SK-N-SH (cell line): ENCODE measurements at regions not wholly inside any gene's neighbourhood (a gene's known extent, or its start where the extent isn't known, plus 50 kb on each side); places are given as distances from the start of the nearest gene placed in this dataset.

Experiments
- CTCF ChIA-PET: fragments of 300-600, 350-600 bp; formaldehyde crosslinking; extraction: SDS; loops from one replicate; lab custom pipeline; 2021; lab: Yijun Ruan, JAX
- POLR2A ChIA-PET: fragments of 350-600 bp; sonication (Branson Sonifier 250); formaldehyde crosslinking; extraction: SDS; loops from one replicate; lab custom pipeline; 2020; ENCODE audit warnings: antibody characterized with exemption, inconsistent platforms; lab: Yijun Ruan, JAX
- DNase-seq: peaks from one replicate; pipeline ENCODE4 v3.0.0; 2012
- H2AFZ ChIP-seq: fragments of 200-600 bp; sonication (generic); 2 replicates; pipeline ENCODE4 v1.8.1; 2016; ENCODE audit warnings: antibody characterized with exemption, mild to moderate bottlenecking, low read depth
- H3F3A ChIP-seq: fragments of 200-600 bp; sonication (generic); replicated peaks from 2 replicates; pipeline ENCODE3; 2016; ENCODE audit warnings: antibody characterized with exemption, mild to moderate bottlenecking; ENCODE audit not compliant: insufficient read depth
- H3K27ac ChIP-seq, 2 experiments: fragments of 200-500 bp in 1 of 2; fragments of 200-600 bp in 1 of 2; sonication (Bioruptor generic) in 1 of 2; sonication (generic), shearing (Covaris generic) in 1 of 2; 2 replicates each; pipeline versions ENCODE4 v1.5.1 to v1.6.1; 2014 to 2016; ENCODE audit warnings: low read depth in 2 of 2, inconsistent platforms in 1 of 2, low read length in 1 of 2, mild to moderate bottlenecking in 1 of 2, mixed read lengths in 1 of 2
- H3K27me3 ChIP-seq: fragments of 200-600 bp; sonication (generic), shearing (Covaris generic); 2 replicates; pipeline ENCODE4 v1.6.1; 2016; ENCODE audit warnings: mixed run types; ENCODE audit not compliant: insufficient read depth
- H3K36me3 ChIP-seq, 2 experiments: fragments of 200-500 bp in 1 of 2; fragments of 200-600 bp in 1 of 2; sonication (Bioruptor generic) in 1 of 2; sonication (generic) in 1 of 2; replicated peaks in 1 of 2; 2 replicates each; pipeline versions ENCODE3 to v1.5.1; 2014 to 2016; ENCODE audit warnings: low read length in 1 of 2, mild to moderate bottlenecking in 1 of 2; ENCODE audit not compliant: insufficient read depth in 2 of 2, control insufficient read depth in 1 of 2
- H3K4me1 ChIP-seq, 2 experiments: fragments of 200-500 bp in 1 of 2; fragments of 200-600 bp in 1 of 2; sonication (Bioruptor generic) in 1 of 2; sonication (generic), shearing (Covaris generic) in 1 of 2; 2 replicates each; pipeline versions ENCODE4 v1.5.1 to v1.6.1; 2014 to 2016; ENCODE audit warnings: low read depth in 1 of 2, low read length in 1 of 2, mixed run types in 1 of 2; ENCODE audit not compliant: insufficient read depth in 2 of 2, control insufficient read depth in 1 of 2
- H3K4me2 ChIP-seq: fragments of 200-600 bp; sonication (generic), shearing (Covaris generic); 2 replicates; pipeline ENCODE4 v1.6.1; 2017; ENCODE audit warnings: mixed run types
- H3K4me3 ChIP-seq, 2 experiments: fragments of 200-500 bp in 1 of 2; fragments of 200-600 bp in 1 of 2; sonication (Bioruptor generic) in 1 of 2; sonication (generic), shearing (Covaris generic) in 1 of 2; 2 replicates each; pipeline versions ENCODE4 v1.5.1 to v1.8.1; 2014 to 2016; ENCODE audit warnings: low read depth in 2 of 2, inconsistent platforms in 1 of 2, low read length in 1 of 2, mild to moderate bottlenecking in 1 of 2, mixed read lengths in 1 of 2, moderate library complexity in 1 of 2
- H3K79me2 ChIP-seq: fragments of 200-600 bp; sonication (generic); 2 replicates; pipeline ENCODE4 v1.8.1; 2017; ENCODE audit warnings: mild to moderate bottlenecking; ENCODE audit not compliant: insufficient read depth
- H3K9ac ChIP-seq: fragments of 200-600 bp; sonication (generic); 2 replicates; pipeline ENCODE4 v1.6.1; 2017; ENCODE audit warnings: mixed run types
- H3K9me2 ChIP-seq: fragments of 200-600 bp; sonication (generic); 2 replicates; pipeline ENCODE4 v1.6.1; 2017; ENCODE audit warnings: mixed run types
- H3K9me3 ChIP-seq: fragments of 200-600 bp; sonication (generic); 2 replicates; pipeline ENCODE4 v1.6.1; 2017; ENCODE audit warnings: mixed run types, mild to moderate bottlenecking, moderate library complexity
- H4K20me1 ChIP-seq: fragments of 200-600 bp; sonication (generic); 2 replicates; pipeline ENCODE4 v1.6.1; 2017; ENCODE audit warnings: mild to moderate bottlenecking, mixed run types; ENCODE audit not compliant: insufficient read depth
- CHD2 ChIP-seq: fragments of 150-350 bp; IDR thresholded peaks from 2 replicates; pipeline ENCODE4 v1.6.1; 2018; ENCODE audit warnings: low read length; ENCODE audit not compliant: partially characterized antibody
- ELF1 ChIP-seq: IDR thresholded peaks from 2 replicates; pipeline ENCODE4 v1.4.0; 2012
- EP300 ChIP-seq, 2 experiments: IDR thresholded peaks; 2 replicates each; pipeline versions ENCODE4 v1.4.0 to v1.6.1; 2012; ENCODE audit warnings: borderline replicate concordance in 1 of 2, low read depth in 1 of 2, low read length in 1 of 2
- FOSL2 ChIP-seq: IDR thresholded peaks from 2 replicates; pipeline ENCODE4 v1.4.0; 2012; ENCODE audit warnings: low read depth, mild to moderate bottlenecking, moderate library complexity, borderline replicate concordance
- FOXM1 ChIP-seq: IDR thresholded peaks from 2 replicates; pipeline ENCODE4 v1.4.0; 2012; ENCODE audit warnings: low read depth, mild to moderate bottlenecking
- GABPA ChIP-seq: IDR thresholded peaks from 2 replicates; pipeline ENCODE4 v1.4.0; 2012; ENCODE audit warnings: low read depth, mild to moderate bottlenecking
- IRF3 ChIP-seq: fragments of 150-350 bp; IDR thresholded peaks from 2 replicates; pipeline ENCODE4 v1.6.1; 2016; ENCODE audit warnings: mild to moderate bottlenecking, low read depth, low read length
- JUND ChIP-seq: IDR thresholded peaks from 2 replicates; pipeline ENCODE4 v1.4.0; 2012
- MEF2A ChIP-seq: IDR thresholded peaks from 2 replicates; pipeline ENCODE4 v1.4.0; 2012; ENCODE audit warnings: low read depth, borderline replicate concordance
- MXI1 ChIP-seq: IDR thresholded peaks from 2 replicates; pipeline ENCODE4 v1.6.1; 2012; ENCODE audit warnings: mild to moderate bottlenecking, low read depth, low read length, improper control_type of control experiment
- NFIC ChIP-seq: IDR thresholded peaks from 2 replicates; pipeline ENCODE4 v1.4.0; 2012; ENCODE audit warnings: borderline replicate concordance
- NRF1 ChIP-seq: IDR thresholded peaks from 2 replicates; pipeline ENCODE4 v1.6.1; 2012; ENCODE audit warnings: low read depth, mild to moderate bottlenecking, low read length
- POLR2AphosphoS5 ChIP-seq: IDR thresholded peaks from 2 replicates; pipeline ENCODE4 v1.6.1; 2012; ENCODE audit warnings: low read depth, low read length
- RAD21 ChIP-seq: IDR thresholded peaks from 2 replicates; pipeline ENCODE4 v1.6.1; 2012; ENCODE audit warnings: mild to moderate bottlenecking, low read length
- RXRA ChIP-seq: IDR thresholded peaks from 2 replicates; pipeline ENCODE4 v1.4.0; 2012; ENCODE audit warnings: low read depth, mild to moderate bottlenecking, borderline replicate concordance
- SIN3A ChIP-seq: IDR thresholded peaks from 2 replicates; pipeline ENCODE4 v1.6.1; 2012; ENCODE audit warnings: low read depth, mild to moderate bottlenecking, low read length, moderate library complexity, borderline replicate concordance
- SMC3 ChIP-seq: IDR thresholded peaks from 2 replicates; pipeline ENCODE4 v1.6.1; 2012; ENCODE audit warnings: low read depth, low read length, improper control_type of control experiment
- TCF12 ChIP-seq: IDR thresholded peaks from 2 replicates; pipeline ENCODE4 v1.4.0; 2012
- TEAD4 ChIP-seq: IDR thresholded peaks from 2 replicates; pipeline ENCODE4 v1.4.0; 2012; ENCODE audit warnings: mild to moderate bottlenecking, borderline replicate concordance; ENCODE audit not compliant: insufficient read depth
- WGBS: methylation state at CpG from one replicate; pipeline ENCODE4 v1.1.6; 2017; ENCODE audit warnings: low lambda C conversion rate; 5-methylcytosine and 5-hydroxymethylcytosine counted together
- TF ChIP-seq, protein P1 (sequence below): IDR thresholded peaks from 2 replicates; pipeline ENCODE4 v1.4.0; 2012; ENCODE audit warnings: low read depth

DNA sequence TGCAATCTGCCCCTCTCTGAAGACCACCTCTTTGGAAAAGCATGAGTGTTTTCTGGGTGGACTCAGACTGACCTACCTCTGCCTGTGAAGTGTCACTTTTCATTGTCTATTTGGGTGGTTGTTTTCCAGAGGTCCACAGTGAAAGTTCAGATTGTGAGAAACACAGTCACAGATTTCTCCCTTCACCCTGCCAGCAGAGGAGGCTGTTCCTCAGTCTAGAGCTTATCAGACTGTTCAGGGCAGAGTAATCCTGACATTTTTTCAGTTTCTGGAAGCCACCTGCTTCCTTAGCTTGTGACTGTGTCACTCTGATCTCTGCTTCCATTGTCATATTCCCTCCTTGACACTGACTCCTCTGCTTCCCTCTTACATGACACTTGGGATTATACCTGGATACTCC, 55.4 kb upstream of the RMP24 start:
- Histone ChIP-seq H2AFZ (no peak overlapping the region), H3K27ac (no peak overlapping the region), H4K20me1 (no peaks in the 10 kb centered on the region), H3K4me3 (no peak overlapping the region), H3K27me3 (no peaks in the 10 kb centered on the region; the same call in 1 of the 2 replicates), H3K9ac (no peak overlapping the region)
- ChIA-PET CTCF (interaction anchor here (1.8 kb wide), 1 partner anchor 33 kb away, joined by 10 read pairs; no protein-coding TSS in a partner anchor), POLR2A (no interaction called here)
- DNase-seq = no peak
- TF ChIP-seq SMC3 (no peak), NRF1 (no peak)
- TF ChIP-seq, all 33 proteins: peak for 0
- no peaks in the 10 kb centered on the region for H3K9me2 ChIP-seq
- H3K9me3 ChIP-seq = no peaks in the 10 kb centered on the region
- H3K36me3 ChIP-seq = no peaks in the 10 kb centered on the region
- H3F3A ChIP-seq = no peaks in the 10 kb centered on the region
- no peak overlapping the region for H3K4me2 ChIP-seq
- H3K79me2 ChIP-seq = no peaks in the 10 kb centered on the region
- peaks cover 0 to 2% of the 10 kb centered on the region in 2 experiments; a peak in 1 of 4 replicates for H3K4me1 ChIP-seq

- no peak overlapping the region for H3K4me3 ChIP-seq
- no peak for TF ChIP-seq RXRA
- no peak for TF ChIP-seq EP300 (IDR thresholded peaks at IDR 0.05; ENCODE audit: borderline replicate concordance in 1 of 2, low read depth in 1 of 2, low read length in 1 of 2)
- TF ChIP-seq JUND = no peak
- TF ChIP-seq POLR2AphosphoS5 = no peak
- TF ChIP-seq, protein P1, sequence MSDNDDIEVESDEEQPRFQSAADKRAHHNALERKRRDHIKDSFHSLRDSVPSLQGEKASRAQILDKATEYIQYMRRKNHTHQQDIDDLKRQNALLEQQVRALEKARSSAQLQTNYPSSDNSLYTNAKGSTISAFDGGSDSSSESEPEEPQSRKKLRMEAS = no peak
- TF ChIP-seq IRF3 = no peak
- TF ChIP-seq, all 33 proteins: peak for 0
- Histone ChIP-seq H2AFZ (no peak overlapping the region), H3K36me3 (no peaks in the 10 kb centered on the region), H4K20me1 (no peaks in the 10 kb centered on the region), H3K27ac (no peak overlapping the region), H3K4me1 (peaks cover 0 to under 1% of the 10 kb centered on the region in 2 experiments; a peak in 1 of 4 replicates), H3K9ac (no peak overlapping the region), H3K9me3 (no peaks in the 10 kb centered on the region), H3K4me2 (no peak overlapping the region), H3K79me2 (no peaks in the 10 kb centered on the region), H3K9me2 (no peaks in the 10 kb centered on the region), H3F3A (no peaks in the 10 kb centered on the region), H3K27me3 (no peaks in the 10 kb centered on the region; the same call in 1 of the 2 replicates)
- WGBS = 56% methylated on average over 1 of the region's 1 CpG
- CTCF ChIA-PET = interaction anchor here (1.0 to 1.5 kb wide), 3 partner anchors 32 to 532 kb away, joined by 3 to 6 read pairs (median 3); no protein-coding TSS in a partner anchor
- DNase-seq = no peak
- POLR2A ChIA-PET = no interaction called here
Measured at GRCh38 chr18:35918564-35918963, 53.9 kb upstream of the RMP24 start.

DNA sequence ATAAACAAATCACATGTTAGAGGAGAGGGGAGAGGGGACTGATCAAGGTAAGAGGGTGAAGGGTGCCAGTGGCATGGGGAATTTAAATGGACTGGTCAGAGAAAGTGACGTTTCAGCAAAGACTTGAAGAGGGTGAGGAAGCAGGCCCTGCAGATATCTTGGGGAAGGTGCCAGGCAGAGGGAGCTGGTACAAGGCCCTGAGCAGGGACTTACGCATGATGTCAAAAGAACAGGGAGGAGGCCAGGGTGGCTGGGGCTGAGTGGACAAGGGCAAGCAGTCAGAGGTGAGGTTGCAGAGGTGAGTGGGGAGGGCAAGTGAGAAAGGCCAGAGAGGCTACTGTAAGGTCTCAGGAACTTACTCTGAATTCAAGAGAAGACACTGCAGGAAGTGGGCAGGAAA, 53.3 kb upstream of the RMP24 start:
- H3K27ac ChIP-seq = no peak overlapping the region
- 50% methylated on average over 2 of the region's 2 CpGs for WGBS
- H3K9ac ChIP-seq = no peak overlapping the region
- ChIA-PET CTCF (interaction anchor here (1.0 to 1.5 kb wide), 3 partner anchors 31 to 533 kb away, joined by 3 to 6 read pairs (median 3); no protein-coding TSS in a partner anchor), POLR2A (no interaction called here)
- H3K36me3 ChIP-seq = no peaks in the 10 kb centered on the region
- H3K4me2 ChIP-seq = no peak overlapping the region
- no peaks in the 10 kb centered on the region for H3K9me3 ChIP-seq
- no peak for DNase-seq
- no peaks in the 10 kb centered on the region for H3K4me1 ChIP-seq
- H2AFZ ChIP-seq = no peak overlapping the region
- H3K4me3 ChIP-seq = no peak overlapping the region
- H4K20me1 ChIP-seq = no peaks in the 10 kb centered on the region
- H3K79me2 ChIP-seq = no peaks in the 10 kb centered on the region
- H3F3A ChIP-seq = no peaks in the 10 kb centered on the region
- no peaks in the 10 kb centered on the region; the same call in 1 of the 2 replicates for H3K27me3 ChIP-seq
- H3K9me2 ChIP-seq = no peaks in the 10 kb centered on the region
- TF ChIP-seq NFIC (no peak), MXI1 (no peak), TCF12 (no peak), CHD2 (no peak), SMC3 (no peak), NRF1 (no peak), FOXM1 (no peak), FOSL2 (no peak), RXRA (no peak), TEAD4 (no peak), SIN3A (no peak), ELF1 (no peak), RAD21 (no peak), MEF2A (no peak), GABPA (no peak)
- TF ChIP-seq, all 33 proteins: peak for 0
